Fibroblast of skin of abdomen (primary cell): ENCODE measurements at regions not wholly inside any gene's neighbourhood (a gene's known extent, or its start where the extent isn't known, plus 50 kb on each side); places are given as distances from the start of the nearest gene placed in this dataset.

Experiments
- DNase-seq: peaks from one replicate; pipeline ENCODE4 v3.0.0-alpha.2; 2013

DNA sequence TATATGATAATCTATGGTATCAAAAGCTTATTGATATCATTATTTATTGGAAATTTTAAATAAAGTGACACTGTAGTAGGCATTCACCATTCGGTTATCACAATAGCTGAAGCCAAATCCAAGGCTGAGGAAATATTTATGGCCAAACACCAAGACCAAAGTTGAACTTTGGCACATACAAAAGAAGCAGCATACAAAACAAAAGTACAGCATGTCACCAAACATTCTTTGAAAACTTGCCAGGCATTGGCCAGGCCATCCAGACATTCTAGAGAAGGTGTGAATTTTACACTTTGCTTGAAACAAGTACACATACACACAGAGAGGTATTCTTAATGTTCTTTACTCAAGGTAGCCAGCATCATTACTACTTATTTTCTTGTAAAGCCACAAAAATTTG is 544.4 kb upstream of the CXADR start:
- no peak for DNase-seq

DNA sequence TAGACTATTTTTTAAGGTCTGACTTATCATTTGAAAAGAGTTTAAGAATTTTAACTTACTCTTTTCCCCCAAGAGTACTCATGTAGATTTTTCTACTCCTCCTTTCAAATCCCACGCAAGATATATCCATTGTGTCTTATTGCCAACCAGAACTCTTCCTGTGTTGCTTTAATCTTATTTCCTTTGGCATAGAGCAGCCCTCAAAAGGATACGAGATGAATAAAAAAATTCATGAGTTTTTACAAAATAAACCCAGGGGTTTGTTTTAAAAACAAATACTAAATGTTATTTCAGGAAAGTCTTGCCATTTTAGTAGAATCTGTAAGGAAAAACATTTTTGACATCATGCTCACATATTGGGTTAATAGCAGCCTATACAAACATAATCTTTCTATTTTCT is 543.2 kb upstream of the CXADR start:
- no peak for DNase-seq

DNA sequence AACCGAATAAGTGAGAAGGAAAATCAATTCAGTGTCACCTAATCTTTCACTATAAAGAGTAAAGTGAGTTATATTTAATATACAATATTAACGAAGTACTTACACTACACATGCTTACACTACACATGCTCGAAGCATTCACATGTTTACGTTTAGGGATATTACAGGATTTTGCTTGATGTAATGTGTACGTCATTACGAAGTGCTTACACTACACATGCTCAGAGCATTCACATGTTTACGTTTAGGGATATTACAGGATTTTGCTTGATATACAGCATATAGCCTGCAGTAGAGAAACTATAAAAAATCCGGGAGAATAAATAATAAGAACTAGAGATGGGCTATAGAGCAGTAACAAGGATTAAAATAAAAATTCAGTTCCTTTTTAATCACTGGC is 538.8 kb upstream of the CXADR start:
- no peak for DNase-seq

DNA sequence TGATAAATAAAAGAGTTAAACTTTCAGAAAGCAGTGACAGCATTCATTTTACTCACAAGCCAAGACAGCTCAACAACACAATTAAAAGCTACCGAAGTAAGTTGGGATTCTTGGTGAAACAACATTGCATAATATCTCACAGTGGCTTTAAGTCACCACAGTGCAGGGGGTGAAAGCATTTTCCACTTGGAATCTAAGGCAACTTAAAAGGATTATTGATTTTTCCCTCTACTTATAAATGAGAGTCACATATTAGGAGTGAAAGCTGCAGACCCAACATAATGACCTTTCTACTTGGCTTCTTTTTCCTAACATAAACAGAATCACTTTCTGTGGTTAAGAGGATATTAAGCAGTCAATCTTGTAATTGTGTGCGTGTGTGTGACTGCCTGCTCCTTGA is 536.6 kb upstream of the CXADR start:
- no peak for DNase-seq

- no peak for DNase-seq
Measured at GRCh38 chr21:16978309-16978895, 534.4 kb upstream of the CXADR start.

DNA sequence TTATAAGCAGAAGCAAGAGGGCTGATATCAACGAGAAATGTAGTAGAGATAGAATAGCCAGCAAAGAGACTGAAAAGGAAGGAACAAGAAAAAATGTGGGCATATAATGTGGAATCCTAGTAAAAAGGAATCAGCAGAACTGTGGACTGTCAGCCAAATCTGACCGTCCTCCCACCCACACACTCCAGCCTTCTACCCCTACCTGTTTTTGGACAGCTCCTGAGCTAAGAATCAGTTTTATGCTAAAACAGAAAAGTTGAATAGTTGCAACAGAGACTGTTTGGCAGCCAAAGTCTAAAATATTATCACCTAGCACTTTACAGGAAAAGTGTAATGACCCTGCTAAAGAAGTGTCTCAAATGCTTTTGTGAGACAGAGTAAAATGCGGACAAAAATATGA is 533.3 kb upstream of the CXADR start:
- no peak for DNase-seq

- no peak for DNase-seq
Measured at GRCh38 chr21:16983420-16983819, 529.4 kb upstream of the CXADR start.

- no peak for DNase-seq
Measured at GRCh38 chr21:16992448-16992847, 520.4 kb upstream of the CXADR start.

DNA sequence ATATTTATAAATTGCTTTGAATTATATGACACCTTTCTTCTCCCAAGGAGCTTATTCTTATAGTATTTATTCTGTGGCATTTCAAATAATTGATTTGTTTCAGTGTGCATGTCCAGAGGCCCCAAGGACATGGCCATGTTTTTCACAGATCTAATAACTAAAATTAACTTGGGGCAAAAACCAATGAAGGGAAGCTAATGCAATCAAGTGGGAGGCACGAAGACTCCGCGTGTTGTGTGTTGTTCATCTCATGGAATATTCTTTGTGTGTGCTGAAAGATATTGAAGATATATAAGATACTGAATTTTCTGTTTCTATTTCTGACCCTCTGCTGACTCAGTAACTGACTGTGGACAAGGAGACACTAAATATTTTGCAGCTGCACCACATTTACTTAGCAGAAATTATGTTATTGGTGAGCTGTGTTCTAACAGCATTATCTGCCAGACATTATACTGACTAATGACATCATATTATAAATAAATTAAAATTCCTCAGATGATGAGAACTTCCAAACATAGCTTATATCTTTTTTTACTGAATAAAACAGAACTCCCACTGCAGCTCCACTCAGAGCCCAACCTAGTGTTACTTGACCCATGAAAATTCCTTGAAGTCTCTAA is 519.3 kb upstream of the CXADR start:
- DNase-seq = no peak

GRCh38 chr21:17002594-17003257 is 510.1 kb upstream of the CXADR start:
- DNase-seq = no peak

DNA sequence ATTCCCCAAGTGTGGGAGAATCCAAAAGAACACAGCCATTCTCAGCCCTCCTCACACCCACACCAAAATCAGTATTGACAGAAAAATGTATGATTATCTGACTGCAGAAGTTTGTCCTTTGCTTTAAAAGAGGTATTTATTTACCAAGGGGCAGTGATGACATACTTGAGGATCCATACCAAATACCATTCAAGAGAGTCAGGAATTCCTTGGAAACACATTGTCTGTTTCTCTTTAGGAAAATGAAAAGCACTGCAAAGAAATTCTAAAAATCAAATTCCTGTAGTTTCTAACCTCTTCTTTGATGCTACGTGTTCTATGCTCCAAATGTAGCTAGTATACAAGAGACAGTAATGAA is 509.6 kb upstream of the CXADR start:
- DNase-seq = peak; percentile 77

GRCh38 chr21:17003763-17004373 is 509.0 kb upstream of the CXADR start:
- DNase-seq = peak; percentile 48

DNA sequence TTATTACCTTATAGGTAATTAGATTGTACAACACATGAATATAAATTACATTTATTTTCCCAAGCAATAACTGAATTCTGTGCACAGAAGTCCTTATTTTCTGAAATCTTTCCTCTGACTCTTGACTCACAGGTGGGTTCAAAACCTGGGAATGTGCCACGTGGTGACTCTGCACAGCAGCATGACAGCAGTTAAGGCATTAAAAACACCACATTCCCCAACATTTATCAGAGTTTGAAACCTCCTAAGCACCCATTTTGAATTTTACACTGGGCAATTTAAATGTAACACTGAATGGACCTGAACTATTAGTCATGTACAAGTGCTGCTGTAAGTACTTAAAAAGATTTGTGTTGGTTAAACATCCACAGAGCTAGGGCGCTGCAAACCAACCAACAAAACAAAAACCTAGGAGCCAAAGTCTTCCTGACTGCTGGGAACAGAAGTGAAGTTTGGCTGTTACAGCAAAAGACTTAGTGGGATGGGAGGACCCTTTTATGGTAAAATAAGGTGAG is 480.6 kb upstream of the CXADR start:
- DNase-seq = no peak

GRCh38 chr21:17044696-17045095 is 468.1 kb upstream of the CXADR start:
- no peak for DNase-seq

- DNase-seq = peak; percentile 19
Measured at GRCh38 chr21:17045214-17045853, 467.5 kb upstream of the CXADR start.

DNA sequence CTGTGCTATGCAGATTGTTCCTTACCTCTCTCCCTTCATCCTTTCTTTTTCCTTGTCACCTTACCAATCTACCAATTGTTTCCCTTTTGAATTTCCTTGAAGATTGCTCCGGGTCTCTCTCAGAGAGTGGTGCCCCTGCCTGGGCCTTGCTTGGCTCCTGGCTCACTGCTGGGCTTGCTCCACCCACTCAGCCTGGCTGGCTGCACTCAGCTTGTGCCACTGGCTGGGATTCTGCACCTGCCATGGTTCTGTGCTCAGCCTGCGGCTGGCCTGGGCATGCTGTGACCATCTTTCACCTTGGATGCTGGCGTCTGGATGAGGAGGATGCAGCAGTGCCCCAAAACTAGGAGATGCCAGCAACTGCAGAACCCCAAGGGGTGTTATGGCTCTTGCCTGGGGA is 463.9 kb upstream of the CXADR start:
- no peak for DNase-seq

DNA sequence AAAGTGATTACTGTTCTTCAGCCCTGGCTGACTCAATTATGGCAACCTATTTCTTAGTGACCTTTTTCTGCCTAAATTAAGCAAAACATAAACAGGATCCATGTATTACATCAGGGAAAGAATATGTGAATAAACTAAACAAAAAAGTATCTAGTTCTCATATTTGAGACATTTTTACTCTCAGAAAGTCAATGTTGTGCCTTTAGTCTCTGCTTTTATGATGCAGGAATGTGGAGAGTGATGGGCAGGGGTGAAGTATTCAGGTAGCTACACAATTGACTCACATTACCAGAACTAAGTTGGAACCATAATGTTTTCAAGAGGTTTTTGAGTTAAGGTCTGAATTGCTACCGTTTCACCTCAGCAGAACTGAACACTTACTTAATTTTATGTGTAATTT is 462.7 kb upstream of the CXADR start:
- no peak for DNase-seq

DNA sequence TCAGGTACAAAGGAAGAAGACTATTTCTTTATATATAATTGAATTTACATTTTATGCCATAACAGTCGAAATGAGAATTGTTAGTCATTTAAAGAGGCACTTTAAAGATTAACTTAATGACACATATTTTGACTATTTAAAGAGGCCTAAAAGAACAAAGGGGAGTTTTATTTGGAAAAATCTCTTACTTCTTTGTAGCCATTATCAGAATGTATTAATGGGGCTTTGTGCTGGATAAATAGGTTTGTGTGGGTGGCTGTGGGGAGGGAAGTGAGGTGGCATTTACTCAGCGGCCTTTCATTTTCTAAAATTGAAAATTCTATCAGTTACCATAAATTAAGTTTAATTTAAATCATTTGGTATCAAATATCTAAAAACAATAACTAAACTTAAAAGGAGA is 462.2 kb upstream of the CXADR start:
- DNase-seq = no peak

- no peak for DNase-seq
Measured at GRCh38 chr21:17051054-17051453, 461.8 kb upstream of the CXADR start.

DNA sequence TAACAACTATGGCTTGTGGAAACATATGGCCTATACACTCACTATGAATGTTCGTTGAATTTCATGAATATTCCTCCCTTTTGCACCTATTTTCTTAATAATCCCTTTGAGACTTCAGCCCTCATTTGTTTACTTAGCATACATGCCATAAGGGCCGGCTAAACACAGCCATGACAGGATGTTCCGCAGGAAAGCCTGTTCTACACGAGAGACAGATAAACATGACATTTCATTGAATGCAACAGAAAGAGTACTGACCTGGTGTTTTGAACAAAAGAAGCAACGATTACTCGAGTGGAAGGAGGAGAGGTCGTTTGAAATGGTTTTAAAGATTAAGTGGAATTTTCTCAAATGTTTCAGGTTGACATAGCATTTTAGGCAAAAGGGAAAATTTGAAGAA is 459.5 kb upstream of the CXADR start:
- no peak for DNase-seq

DNA sequence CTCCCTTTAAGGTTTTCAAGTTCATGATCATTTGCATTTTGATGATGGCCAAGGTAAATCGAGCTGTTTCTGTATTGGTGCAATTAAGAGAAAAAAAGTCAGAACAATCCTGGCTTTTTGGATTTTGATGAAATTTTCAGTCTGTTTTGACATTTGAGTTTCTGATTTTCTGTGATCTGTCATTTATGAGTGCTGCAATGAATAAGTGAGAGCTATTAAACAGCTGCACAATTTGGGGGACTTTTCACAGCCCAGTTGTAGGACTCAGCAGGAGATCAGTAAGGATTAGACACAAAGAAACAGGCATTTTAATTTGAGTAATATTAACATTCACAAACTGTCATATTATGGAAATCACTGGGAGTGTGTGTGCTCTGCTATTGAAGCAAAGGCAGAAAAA is 452.9 kb upstream of the CXADR start:
- DNase-seq = no peak

DNA sequence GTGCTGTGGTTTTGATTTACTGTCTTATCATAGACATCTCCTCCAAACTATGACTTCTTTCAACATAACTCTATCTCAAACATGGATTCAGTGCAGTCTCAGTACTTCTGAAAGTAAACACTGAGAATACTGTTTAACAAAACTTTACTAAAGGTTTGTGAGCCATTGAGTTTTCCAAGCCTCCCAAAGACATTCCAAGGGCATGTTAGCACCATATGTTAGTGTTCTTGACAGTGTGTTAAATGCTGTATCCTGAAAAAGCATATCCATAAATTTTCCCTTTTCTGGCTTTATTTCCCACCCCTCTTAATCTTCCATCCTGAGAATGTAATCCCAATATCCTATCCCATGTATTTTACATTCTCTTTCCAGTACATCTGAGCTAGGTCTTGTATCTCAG is 446.8 kb upstream of the CXADR start:
- DNase-seq = no peak

DNA sequence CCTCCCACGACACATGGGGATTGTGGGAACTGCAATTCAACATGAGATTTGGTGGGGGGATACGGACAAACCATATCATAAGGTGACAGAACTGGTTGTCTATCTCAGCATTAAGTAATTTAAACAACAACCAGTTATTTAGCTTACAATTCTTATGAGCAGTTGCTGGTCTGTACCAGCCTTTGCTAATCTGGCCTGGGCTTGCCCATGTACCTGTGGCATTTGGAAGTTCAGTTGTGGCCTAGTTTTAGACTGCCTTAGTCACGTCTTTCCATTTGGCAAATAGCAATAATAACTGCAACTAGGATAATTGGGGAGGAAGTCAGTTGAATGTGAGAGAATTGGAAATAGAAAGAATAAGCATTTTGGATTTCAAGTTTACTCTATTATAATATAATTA is 441.8 kb upstream of the CXADR start:
- no peak for DNase-seq
